GM21390 (cell line): ENCODE measurements at regions not wholly inside any gene's neighbourhood (a gene's known extent, or its start where the extent isn't known, plus 50 kb on each side); places are given as distances from the start of the nearest gene placed in this dataset.

Experiments used
- ATAC-seq: cut with Tn5 transposase; IDR thresholded peaks from one replicate; pipeline ENCODE4 v1.9.1; 2021; ENCODE audit not compliant: unreplicated experiment

DNA sequence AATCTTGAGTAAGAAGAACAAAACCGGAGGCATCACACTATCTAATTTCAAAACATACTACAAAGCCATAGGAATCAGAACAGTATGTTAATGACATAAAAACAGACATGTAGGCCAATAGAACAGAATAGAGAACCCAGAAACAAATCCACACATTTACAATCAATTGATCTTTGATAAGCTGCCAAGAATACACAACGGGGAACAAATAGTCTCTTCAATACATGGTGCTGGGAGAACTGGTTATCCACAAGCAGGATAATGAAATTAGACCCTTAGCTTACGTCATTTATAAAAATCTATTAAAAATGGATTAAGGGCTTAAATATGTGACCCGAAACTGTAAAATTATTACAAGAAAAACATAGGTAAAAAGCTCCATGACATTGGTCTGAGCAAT lies 417.7 kb downstream of the INSC start:
- no peak for ATAC-seq

DNA sequence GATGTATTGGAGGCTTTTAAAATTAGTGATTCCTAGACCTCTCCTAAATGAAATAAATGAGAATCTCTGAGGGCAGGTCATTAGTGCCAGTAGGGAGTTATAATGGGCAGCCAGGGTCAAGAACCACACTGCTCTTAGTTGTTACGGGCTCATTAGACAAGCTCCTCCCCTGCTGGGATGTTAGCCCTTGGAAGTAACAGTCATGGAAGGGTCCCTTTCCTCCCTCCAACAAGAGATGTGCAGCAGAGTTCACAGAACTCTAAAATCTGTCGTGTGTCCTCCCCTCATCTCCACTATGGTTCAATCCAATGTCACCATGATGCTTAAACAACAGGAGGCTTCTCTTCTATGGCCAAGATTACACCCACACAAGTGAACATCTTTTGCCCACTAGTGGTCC lies 419.5 kb downstream of the INSC start:
- ATAC-seq = no peak

DNA sequence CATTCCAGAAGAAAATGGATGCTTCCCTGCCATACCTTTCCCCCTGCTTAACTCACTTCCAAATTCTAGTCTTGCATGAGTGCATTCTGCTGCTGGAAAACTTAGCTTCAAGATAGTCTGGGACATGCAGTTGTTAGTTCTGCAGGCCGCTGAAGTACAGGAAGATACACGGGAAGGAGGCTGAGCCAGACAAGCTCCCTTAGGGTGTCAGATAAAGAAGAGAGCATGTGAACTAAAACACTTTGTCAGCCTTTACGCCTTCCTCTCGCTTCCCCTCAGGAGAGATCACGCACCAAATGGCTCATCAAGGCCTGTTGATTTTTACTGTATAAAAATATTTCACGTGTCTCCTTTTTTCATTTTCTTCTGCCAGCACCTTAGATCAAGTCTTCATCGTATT lies 420.7 kb downstream of the INSC start:
- ATAC-seq = no peak

DNA sequence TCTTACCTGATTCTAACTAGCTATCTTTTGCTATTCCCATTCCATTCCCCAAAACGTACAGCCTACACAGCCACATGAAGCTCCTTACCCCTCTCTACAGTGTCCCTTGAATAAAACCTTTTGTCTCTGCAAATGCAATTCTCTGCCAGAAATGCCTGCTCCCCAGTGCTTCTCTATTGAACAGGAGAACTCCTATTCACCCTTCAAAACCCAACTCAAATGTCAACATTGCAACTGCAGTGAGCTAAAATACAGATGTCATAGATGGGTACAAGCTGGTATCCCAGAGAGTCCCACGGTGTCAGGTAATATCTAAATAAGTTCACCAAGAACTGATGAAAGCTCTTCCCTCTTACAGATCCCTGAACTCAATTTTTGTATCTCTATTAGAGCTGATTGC lies 421.7 kb downstream of the INSC start:
- no peak for ATAC-seq

DNA sequence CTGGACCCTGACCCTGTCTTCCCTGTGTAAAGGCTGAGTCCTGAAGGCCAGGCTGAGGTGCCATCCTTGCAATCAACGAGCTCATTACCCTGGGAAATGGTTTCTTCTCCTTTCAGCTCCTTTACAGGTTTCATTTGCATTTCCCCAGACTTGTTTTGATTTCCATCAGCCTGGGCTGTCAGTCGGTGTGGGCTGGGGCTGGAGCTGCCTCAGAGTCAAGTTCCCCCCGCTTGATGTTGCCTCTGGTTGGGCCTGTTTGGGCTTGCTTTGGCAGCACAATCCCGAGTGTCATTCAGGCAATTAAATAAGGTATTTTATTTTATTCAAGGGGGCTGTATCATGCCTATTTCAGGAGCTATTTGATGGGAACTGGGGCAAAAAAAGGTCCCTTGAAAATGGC lies 424.9 kb downstream of the INSC start:
- ATAC-seq = no peak

GRCh38 chr11:15541079-15541478 lies 426.4 kb downstream of the INSC start:
- ATAC-seq = no peak

GRCh38 chr11:15544353-15544752 lies 429.6 kb downstream of the INSC start:
- no peak for ATAC-seq

DNA sequence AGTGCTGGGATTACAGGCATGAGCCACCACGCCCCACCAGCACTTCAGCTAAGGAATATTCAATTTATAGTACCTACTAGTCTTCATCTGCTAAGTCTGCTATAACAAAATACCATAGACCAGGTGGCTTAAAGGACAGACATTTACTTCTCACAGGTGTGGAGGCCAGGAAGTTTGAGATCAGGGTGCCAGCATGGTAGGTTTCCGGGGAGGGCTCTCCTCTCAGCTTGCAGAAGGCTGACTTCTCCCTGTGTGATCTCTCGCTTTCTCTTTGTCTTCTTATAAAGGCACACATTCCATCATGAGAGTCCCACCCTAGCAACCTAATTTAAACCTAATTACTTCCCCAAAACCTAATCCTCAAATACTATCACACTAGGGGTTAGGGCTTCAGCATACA lies 433.0 kb downstream of the INSC start:
- no peak for ATAC-seq

- no peak for ATAC-seq
Observed at GRCh38 chr11:15551901-15552851, 437.5 kb downstream of the INSC start.

GRCh38 chr11:15555161-15555560 lies 440.4 kb downstream of the INSC start:
- no peak for ATAC-seq

GRCh38 chr11:15557457-15558230 lies 442.9 kb downstream of the INSC start:
- no peak for ATAC-seq

DNA sequence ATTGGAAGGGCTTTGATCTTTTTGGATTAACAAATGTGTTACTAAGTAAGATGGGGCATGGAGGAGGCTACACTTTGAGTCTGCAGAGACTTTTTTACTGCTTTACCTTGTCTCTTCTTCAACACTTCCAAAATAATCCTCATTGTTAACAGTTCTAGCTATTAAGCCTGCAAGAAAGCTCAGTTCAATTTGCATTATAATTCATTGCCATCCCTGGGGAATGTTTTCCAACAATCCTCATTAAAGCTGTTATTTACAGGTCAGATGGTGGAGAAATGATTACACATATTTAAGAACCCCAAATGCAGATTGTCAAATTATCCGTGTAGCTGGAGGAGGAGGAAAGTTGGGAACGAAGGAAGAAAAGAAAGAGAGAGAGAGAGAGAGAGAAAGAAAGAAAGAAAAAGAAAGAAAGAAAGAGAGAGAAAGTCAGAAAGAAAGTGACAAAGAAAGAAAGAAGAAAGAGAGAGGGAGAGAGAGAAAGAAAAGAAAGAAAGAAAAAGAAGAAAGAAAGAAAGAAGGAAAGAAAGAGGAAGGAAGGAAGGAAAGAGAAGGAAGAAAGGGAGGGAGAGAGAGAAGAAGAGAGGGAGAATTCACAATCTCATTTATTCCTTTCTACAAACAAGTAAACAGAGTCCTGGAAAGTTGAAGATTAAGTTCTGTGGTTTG lies 443.9 kb downstream of the INSC start:
- ATAC-seq = no peak

DNA sequence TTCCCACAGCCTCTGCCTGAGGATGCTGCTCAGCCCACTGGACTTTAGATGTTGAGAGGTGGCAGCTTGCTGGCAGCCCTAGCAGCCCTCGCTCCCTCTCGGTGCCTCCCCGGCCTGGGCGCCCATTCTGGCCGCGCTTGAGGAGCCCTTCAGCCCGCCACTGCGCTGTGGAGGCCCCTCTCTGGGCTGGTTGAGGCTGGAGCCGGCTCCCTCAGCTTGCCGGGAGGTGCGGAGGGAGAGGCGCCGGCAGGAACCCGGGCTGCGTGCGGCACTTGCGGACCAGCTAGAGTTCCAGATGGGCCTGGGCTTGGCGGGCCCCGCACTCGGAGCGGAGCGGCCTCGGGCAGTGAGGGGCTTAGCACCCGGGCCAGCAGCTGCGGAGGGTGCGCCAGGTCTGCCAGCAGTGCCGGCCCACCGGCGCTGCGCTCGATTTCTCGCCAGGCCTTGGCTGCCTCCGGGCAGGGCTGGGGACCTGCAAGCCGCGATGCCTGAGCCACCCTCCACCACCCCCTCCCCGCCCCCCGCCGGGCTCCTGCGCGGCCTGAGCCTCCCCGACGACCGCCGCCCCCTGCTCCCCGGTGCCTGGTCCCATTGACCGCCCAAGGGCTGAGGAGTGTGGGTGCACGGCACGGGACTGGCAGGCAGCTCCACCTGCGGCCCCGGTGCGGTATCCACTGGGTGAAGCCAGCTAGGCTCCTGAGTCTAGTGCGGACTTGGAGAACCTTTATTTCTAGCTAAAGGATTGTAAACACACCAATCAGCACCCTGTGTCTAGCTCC lies 446.2 kb downstream of the INSC start:
- ATAC-seq = no peak

DNA sequence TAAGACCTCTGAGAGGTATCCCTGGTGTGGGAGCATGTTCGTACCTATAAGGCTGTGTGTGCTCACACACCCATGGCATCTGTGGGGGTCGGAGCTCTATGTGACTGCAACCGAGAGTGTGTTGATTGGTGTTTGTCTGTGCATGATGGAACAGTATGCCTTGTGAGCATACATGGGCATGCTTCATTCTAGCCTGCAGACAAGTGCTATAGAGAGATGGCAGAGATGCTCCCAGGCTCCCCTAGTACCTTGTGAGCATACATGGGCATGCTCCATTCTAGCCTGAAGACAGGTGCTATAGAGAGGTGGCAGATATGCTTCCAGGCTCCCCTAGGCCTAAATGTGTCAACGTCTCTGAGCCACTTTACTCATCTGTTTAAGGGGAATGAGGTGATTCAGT lies 447.5 kb downstream of the INSC start:
- ATAC-seq = no peak

DNA sequence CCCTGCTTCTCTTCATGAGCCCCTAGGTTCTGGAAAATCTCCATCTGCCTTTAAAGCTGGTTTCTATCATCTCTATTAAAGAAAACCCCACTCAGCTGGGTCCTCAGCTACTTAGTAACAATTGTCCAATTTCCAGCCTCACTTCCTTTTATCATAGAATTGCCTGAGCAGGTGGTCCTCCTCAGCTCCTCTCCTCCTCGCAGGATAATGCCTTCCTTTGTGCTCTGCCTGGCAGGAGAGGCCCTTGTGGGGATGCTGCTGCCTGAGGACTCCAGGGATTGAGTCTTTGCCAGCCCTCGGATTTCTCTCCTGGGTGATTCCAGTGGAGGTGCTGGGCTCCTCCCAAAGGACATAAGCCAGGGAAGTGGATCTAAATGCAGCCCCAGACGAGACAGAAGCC lies 448.3 kb downstream of the INSC start:
- ATAC-seq = no peak

GRCh38 chr11:15565880-15566279 lies 451.2 kb downstream of the INSC start:
- ATAC-seq = no peak

DNA sequence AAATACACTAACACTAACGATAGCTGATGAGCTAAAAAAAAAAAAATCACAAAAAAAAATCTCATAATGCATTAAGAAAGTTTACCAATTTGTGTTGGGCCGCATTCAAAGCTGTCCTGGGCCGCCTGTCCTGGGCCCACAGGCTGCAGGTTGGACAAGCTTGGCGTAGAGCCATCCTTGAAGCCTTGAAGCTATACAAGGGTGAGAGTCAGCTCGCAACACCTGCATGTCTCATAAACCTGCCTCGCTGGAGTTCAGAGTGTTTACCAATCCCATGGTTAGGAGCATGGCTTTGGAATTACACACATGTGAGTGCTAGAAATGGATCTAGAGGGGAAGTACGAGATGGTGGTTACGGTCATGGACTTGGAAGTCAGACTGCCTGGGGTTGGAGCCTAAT lies 453.7 kb downstream of the INSC start:
- ATAC-seq = no peak

DNA sequence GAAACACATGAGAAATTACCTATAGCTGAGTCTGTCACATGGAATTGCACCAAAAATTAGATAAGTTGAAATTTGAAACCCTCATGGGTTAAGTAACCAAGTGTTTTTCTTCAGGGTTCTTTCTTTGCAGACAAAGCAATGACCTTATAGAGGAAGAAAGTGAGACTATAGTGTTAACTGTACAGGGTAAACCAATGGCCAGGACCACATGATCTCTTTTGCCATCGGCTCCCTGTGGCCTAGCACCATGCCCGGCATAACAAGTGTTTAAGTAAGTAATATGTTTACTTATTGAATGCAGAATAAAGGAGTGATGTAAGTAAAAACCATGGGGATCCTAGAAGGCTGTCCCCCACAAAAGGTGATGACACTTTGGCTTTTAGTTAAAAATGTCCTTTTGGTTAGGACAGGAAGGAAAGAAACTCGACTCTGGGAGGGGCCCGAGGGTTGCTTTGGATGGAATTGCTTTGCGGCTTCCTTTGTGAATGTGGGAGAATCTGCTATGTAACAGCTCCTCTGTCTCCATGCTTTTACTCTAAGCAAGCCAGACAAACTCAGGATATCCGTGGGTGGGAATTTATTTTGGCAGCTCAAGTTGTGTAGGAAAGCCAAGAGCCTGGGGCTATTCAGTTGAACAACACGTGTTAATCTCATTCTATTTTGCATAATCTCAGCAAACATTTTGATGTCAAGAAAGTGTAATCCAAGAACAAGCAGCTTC lies 454.7 kb downstream of the INSC start:
- no peak for ATAC-seq

DNA sequence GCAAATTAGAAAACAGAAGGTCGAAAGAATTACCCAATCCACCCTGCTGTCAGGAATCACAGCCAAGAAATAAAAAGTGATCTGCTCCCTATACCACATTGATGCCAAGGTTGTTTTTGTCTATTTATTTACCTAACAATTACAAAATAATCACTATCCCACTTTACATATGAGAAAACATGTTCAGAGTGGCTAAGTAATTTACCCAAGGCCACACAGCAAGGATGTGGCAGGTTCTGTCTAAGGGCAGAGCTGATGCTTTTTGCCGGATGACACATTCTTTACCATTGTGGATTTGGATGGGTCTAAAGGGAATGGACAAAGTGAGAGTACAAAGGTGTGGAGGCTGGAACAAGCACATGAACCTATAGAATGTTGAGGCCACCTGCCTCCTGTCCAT lies 460.7 kb downstream of the INSC start:
- ATAC-seq = no peak

GRCh38 chr11:15576769-15577168 lies 462.0 kb downstream of the INSC start:
- no peak for ATAC-seq
